Endodermal cell (in vitro differentiated cells): ENCODE measurements at regions not wholly inside any gene's neighbourhood (a gene's known extent, or its start where the extent isn't known, plus 50 kb on each side); places are given as distances from the start of the nearest gene placed in this dataset.

ENCODE experiments used
- DNase-seq: peaks from one replicate; pipeline ENCODE4 v3.0.0-alpha.2; 2017
- H3K27ac ChIP-seq: 2 replicates; pipeline ENCODE4 v1.5.1; 2013; ENCODE audit warnings: mild to moderate bottlenecking, low read depth, low read length, moderate library complexity
- H3K27me3 ChIP-seq: 2 replicates; pipeline ENCODE4 v1.6.1; 2013; ENCODE audit warnings: mild to moderate bottlenecking, low read length, moderate library complexity; ENCODE audit not compliant: insufficient read depth, control insufficient read depth, poor library complexity, severe bottlenecking
- H3K36me3 ChIP-seq: 2 replicates; pipeline ENCODE4 v1.7.0; 2013; ENCODE audit warnings: mild to moderate bottlenecking, low read length, moderate library complexity; ENCODE audit not compliant: control insufficient read depth, insufficient read depth
- H3K4me1 ChIP-seq: one replicate; pipeline ENCODE4 v1.7.0; 2013; ENCODE audit warnings: low read length; ENCODE audit not compliant: control insufficient read depth, insufficient read depth
- H3K4me3 ChIP-seq: 2 replicates; pipeline ENCODE4 v1.5.1; 2013; ENCODE audit warnings: mild to moderate bottlenecking, low read length, moderate library complexity
- H3K9ac ChIP-seq: 2 replicates; pipeline ENCODE4 v1.6.1; 2013; ENCODE audit warnings: mild to moderate bottlenecking, low read length, moderate library complexity; ENCODE audit not compliant: poor library complexity, severe bottlenecking; ENCODE audit errors: extremely low read depth
- H3K9me3 ChIP-seq: 2 replicates; pipeline ENCODE4 v1.6.1; 2013; ENCODE audit warnings: mild to moderate bottlenecking, low read length, moderate library complexity; ENCODE audit not compliant: control insufficient read depth
- H3K27ac Mint-ChIP-seq: 2 replicates; pipeline ENCODE4 v1.8.0; 2020; ENCODE audit warnings: mixed read lengths
- H3K27me3 Mint-ChIP-seq: 2 replicates; pipeline ENCODE4 v1.8.0; 2021; ENCODE audit warnings: mild to moderate bottlenecking, mixed read lengths; ENCODE audit not compliant: insufficient read depth
- H3K36me3 Mint-ChIP-seq: 2 replicates; pipeline ENCODE4 v1.8.0; 2020; ENCODE audit warnings: low read depth, mixed read lengths
- H3K4me1 Mint-ChIP-seq: 2 replicates; pipeline ENCODE4 v1.8.0; 2020; ENCODE audit warnings: mixed read lengths
- H3K4me3 Mint-ChIP-seq: 2 replicates; pipeline ENCODE4 v1.8.0; 2020; ENCODE audit warnings: mild to moderate bottlenecking, moderate library complexity, mixed read lengths
- H3K9me3 Mint-ChIP-seq: 2 replicates; pipeline ENCODE4 v1.8.0; 2020; ENCODE audit warnings: mild to moderate bottlenecking, mixed read lengths
- WGBS, 2 experiments: methylation state at CpG; one replicate each; pipeline versions ENCODE4 v1.1.5 to v1.1.7; 2013; ENCODE audit warnings: missing lambda C conversion rate in 2 of 2, mixed read lengths in 1 of 2; ENCODE audit not compliant: insufficient coverage in 1 of 2, insufficient read length in 1 of 2; 5-methylcytosine and 5-hydroxymethylcytosine counted together
- TF ChIP-seq, protein P1 (sequence below): fragments of 200-600 bp; sonication (generic); conservative IDR thresholded peaks from 2 replicates; pipeline ENCODE4 v1.5.0; 2021; ENCODE audit warnings: antibody characterized with exemption, mild to moderate bottlenecking

DNA sequence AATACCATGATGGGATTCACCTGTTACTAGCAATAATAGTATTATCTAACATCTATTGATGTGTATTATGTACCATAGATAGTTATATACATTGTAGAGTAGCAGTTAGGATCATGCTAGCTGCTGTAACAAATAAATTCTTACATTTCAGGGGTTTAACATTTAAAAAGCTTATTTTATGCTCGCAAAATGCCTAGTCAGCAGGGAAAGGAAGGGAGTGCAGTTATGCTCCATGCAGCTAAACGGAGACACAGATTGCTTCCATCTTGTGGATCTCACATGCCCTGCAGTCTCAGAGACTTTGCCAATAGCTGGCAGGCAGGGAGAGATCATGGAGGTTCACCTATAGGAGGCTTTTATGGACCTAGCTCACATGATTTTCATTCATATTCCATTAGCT lies 364.1 kb downstream of the TOX3 start:
- 88 to 92% methylated on average over 2 of the region's 2 CpGs for WGBS, 2 experiments
- TF ChIP-seq, protein P1, sequence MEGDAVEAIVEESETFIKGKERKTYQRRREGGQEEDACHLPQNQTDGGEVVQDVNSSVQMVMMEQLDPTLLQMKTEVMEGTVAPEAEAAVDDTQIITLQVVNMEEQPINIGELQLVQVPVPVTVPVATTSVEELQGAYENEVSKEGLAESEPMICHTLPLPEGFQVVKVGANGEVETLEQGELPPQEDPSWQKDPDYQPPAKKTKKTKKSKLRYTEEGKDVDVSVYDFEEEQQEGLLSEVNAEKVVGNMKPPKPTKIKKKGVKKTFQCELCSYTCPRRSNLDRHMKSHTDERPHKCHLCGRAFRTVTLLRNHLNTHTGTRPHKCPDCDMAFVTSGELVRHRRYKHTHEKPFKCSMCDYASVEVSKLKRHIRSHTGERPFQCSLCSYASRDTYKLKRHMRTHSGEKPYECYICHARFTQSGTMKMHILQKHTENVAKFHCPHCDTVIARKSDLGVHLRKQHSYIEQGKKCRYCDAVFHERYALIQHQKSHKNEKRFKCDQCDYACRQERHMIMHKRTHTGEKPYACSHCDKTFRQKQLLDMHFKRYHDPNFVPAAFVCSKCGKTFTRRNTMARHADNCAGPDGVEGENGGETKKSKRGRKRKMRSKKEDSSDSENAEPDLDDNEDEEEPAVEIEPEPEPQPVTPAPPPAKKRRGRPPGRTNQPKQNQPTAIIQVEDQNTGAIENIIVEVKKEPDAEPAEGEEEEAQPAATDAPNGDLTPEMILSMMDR, result no peak
- no peaks in the 10 kb centered on the region for H3K27me3 Mint-ChIP-seq
- no peaks in the 10 kb centered on the region for H3K4me1 Mint-ChIP-seq
- no peak for DNase-seq
- H3K36me3 ChIP-seq, result no peaks in the 10 kb centered on the region
- H3K9ac ChIP-seq, result no peak overlapping the region
- no peaks in the 10 kb centered on the region for H3K9me3 ChIP-seq
- no peak overlapping the region for H3K27ac Mint-ChIP-seq
- H3K4me1 ChIP-seq, result no peaks in the 10 kb centered on the region
- H3K27me3 ChIP-seq, result no peaks in the 10 kb centered on the region
- H3K9me3 Mint-ChIP-seq, result no peaks in the 10 kb centered on the region
- no peak overlapping the region for H3K4me3 ChIP-seq
- H3K36me3 Mint-ChIP-seq, result no peaks in the 10 kb centered on the region
- no peak overlapping the region for H3K27ac ChIP-seq
- no peak overlapping the region for H3K4me3 Mint-ChIP-seq

DNA sequence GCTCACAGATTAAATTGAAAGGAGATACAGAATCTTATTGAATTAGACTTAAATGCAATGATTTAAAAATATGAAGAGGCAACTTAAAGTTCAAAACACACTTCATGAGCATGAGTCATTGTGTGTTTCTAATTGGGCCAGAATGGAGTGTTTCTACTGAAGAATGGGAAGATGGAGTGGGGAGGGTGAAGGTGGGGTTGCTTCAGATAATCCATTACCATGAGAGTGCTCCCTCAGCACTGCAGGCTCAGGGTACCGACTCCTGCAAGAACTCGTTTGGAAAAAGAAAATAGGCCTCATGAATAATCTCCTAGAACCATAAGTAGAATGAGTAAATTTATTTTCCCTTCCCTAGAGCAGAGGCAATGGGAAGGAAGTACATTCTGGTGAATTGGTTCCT lies 372.8 kb downstream of the TOX3 start:
- Histone ChIP-seq H3K36me3 (no peaks in the 10 kb centered on the region), H3K27ac (no peak overlapping the region), H3K9ac (no peak overlapping the region), H3K27me3 (no peaks in the 10 kb centered on the region), H3K4me3 (no peak overlapping the region), H3K9me3 (no peaks in the 10 kb centered on the region), H3K4me1 (no peaks in the 10 kb centered on the region)
- no peak for DNase-seq
- TF ChIP-seq, protein P1, result no peak
- no peaks in the 10 kb centered on the region for H3K4me1 Mint-ChIP-seq
- H3K36me3 Mint-ChIP-seq, result no peaks in the 10 kb centered on the region
- no peak overlapping the region for H3K4me3 Mint-ChIP-seq
- no peaks in the 10 kb centered on the region for H3K9me3 Mint-ChIP-seq
- no peak overlapping the region for H3K27ac Mint-ChIP-seq
- H3K27me3 Mint-ChIP-seq, result no peaks in the 10 kb centered on the region
- 83% methylated on average over 2 of the region's 2 CpGs; no CpG with 5 or more reads in 1 of the 2 experiments for WGBS, 2 experiments

DNA sequence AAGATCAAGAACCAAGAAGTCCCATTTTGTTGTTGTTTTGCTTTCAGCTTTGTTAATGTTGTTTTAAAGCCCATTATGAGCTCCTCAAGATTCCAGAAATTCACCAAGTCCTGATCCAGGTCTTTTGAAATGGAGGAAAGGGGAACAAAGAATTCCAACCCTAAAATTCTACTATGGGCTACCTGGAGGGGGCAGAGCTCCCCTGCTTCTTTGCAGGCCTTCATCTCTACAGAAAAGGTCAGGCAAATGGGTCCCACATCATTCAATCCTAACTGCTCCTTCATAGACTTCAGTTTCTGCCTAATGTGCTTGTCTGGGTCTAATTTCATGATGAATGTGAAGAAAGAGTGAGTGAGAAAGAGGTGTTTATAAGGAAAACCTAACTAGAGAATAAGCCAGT lies 375.5 kb downstream of the TOX3 start:
- Histone ChIP-seq H3K27ac (no peak overlapping the region), H3K36me3 (no peaks in the 10 kb centered on the region), H3K4me1 (no peaks in the 10 kb centered on the region), H3K9me3 (no peaks in the 10 kb centered on the region), H3K9ac (no peak overlapping the region), H3K4me3 (no peak overlapping the region), H3K27me3 (peaks cover 13% of the 10 kb centered on the region)
- TF ChIP-seq, protein P1, result peak; percentile 41
- Mint-ChIP-seq H3K4me1 (no peaks in the 10 kb centered on the region), H3K4me3 (no peak overlapping the region), H3K27ac (no peak overlapping the region), H3K9me3 (no peaks in the 10 kb centered on the region), H3K36me3 (no peaks in the 10 kb centered on the region), H3K27me3 (peaks cover 2% of the 10 kb centered on the region)
- no peak for DNase-seq
